Upper lobe of left lung (tissue), 6 donors: ENCODE measurements at regions not wholly inside any gene's neighbourhood (a gene's known extent, or its start where the extent isn't known, plus 50 kb on each side); places are given as distances from the start of the nearest gene placed in this dataset.

Experiments
- ATAC-seq, 2 donors: fragments of 200-7000 bp; cut with Tn5 transposase; one replicate each; pipeline ENCODE4 v1.9.1; 2022; ENCODE audit warnings: mild to moderate bottlenecking in 2 of 2, moderate library complexity in 2 of 2; ENCODE audit not compliant: low FRiP score in 2 of 2
- DNase-seq, 2 donors: peaks; one replicate each; pipeline ENCODE4 v3.0.0-alpha.2; 2019 to 2020
- H3K27ac ChIP-seq, 4 donors: fragments of 200-600 bp; sonication (generic); one replicate each; pipeline ENCODE4 v1.5.1; 2016 to 2019
- H3K27me3 ChIP-seq, 4 donors: fragments of 200-600 bp; sonication (generic); one replicate each; pipeline ENCODE4 v1.5.1; 2017 to 2019
- H3K36me3 ChIP-seq, 4 donors: fragments of 200-600 bp; sonication (generic); one replicate each; pipeline ENCODE4 v1.5.1; 2016 to 2019
- H3K4me1 ChIP-seq, 4 donors: fragments of 200-600 bp; sonication (generic); one replicate each; pipeline ENCODE4 v1.5.1; 2018 to 2019
- H3K4me3 ChIP-seq, 4 donors: fragments of 200-600 bp; sonication (generic); one replicate each; pipeline ENCODE4 v1.5.1; 2017 to 2019; ENCODE audit warnings: mild to moderate bottlenecking in 2 of 4, moderate library complexity in 1 of 4
- H3K9me3 ChIP-seq, 4 donors: fragments of 200-600 bp; sonication (generic); one replicate each; pipeline ENCODE4 v1.5.1; 2018 to 2019
- EP300 ChIP-seq, 4 donors: sonication (generic); formaldehyde crosslinking; IDR thresholded peaks; one replicate each; pipeline ENCODE4 v1.5.1; 2017; ENCODE audit warnings: antibody characterized with exemption in 4 of 4, control low read depth in 2 of 4
- POLR2A ChIP-seq, 4 donors: fragments of 450-650 bp; IDR thresholded peaks; one replicate each; pipeline ENCODE4 v1.5.1; 2016 to 2017; ENCODE audit warnings: antibody characterized with exemption in 4 of 4, mild to moderate bottlenecking in 2 of 4
- POLR2AphosphoS5 ChIP-seq, 2 donors: sonication (generic); formaldehyde crosslinking; IDR thresholded peaks; one replicate each; pipeline ENCODE4 v1.5.1; 2017; ENCODE audit warnings: antibody characterized with exemption in 2 of 2
- WGBS, 2 donors: methylation state at CpG; one replicate each; pipeline ENCODE4 v1.1.5; 2017 to 2018; 5-methylcytosine and 5-hydroxymethylcytosine counted together
- TF ChIP-seq, protein P1 (sequence below), 6 experiments: fragments of 450-650 bp in 4 of 6; fragments of 200-600 bp in 2 of 6; sonication (generic) in 2 of 6; IDR thresholded peaks; one replicate each; pipeline ENCODE4 v1.5.1; 2016 to 2019; ENCODE audit warnings: antibody characterized with exemption in 6 of 6
- donor health status: DM: no; HTN: no; CAD: no; lungs with moderate emphysema.
- donor health status: DM: no; HTN: yes; CAD: no; lungs with severe emphysema.

DNA sequence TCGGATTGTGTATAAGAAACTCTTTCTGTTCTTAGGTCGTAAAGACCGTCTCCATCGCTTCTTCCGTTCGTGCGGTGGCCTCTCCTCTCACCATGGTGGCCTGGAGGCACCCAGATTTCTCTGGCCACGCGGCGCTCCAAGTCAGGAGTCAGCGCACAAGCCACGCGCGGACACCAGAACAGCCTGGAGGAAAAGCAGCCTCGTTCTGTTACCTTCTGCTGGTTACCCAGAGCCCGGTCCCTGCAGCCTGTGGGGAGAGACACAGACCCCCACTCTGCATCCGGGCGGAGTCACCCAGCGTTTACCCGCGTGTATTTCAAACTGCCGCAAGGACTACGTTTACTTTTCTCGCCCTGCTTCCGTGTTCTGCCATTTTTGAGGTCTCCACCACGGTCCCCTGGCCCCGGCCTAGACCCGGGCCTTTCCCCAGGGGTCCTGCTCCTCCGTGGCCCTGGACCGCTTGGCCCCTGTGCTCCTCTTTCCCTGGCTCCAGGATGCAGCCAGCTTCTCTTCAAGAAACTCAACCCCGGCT, 776.1 kb downstream of the BRD1 start:
- no peak overlapping the region for H3K27ac ChIP-seq
- no peaks in the 10 kb centered on the region for H3K4me1 ChIP-seq
- no peaks in the 10 kb centered on the region for H3K36me3 ChIP-seq
- peak overlapping the region in 3 of 4 donors; percentile 29 to 43 (median 43) for H3K4me3 ChIP-seq
- WGBS, 2 donors: 83 to 86% methylated on average over 31 of the region's 31 CpGs
- no peaks in the 10 kb centered on the region for H3K27me3 ChIP-seq
- ATAC-seq (no peak), DNase-seq (peak in 1 of 2 donors; percentile 42)
- TF ChIP-seq, protein P1, sequence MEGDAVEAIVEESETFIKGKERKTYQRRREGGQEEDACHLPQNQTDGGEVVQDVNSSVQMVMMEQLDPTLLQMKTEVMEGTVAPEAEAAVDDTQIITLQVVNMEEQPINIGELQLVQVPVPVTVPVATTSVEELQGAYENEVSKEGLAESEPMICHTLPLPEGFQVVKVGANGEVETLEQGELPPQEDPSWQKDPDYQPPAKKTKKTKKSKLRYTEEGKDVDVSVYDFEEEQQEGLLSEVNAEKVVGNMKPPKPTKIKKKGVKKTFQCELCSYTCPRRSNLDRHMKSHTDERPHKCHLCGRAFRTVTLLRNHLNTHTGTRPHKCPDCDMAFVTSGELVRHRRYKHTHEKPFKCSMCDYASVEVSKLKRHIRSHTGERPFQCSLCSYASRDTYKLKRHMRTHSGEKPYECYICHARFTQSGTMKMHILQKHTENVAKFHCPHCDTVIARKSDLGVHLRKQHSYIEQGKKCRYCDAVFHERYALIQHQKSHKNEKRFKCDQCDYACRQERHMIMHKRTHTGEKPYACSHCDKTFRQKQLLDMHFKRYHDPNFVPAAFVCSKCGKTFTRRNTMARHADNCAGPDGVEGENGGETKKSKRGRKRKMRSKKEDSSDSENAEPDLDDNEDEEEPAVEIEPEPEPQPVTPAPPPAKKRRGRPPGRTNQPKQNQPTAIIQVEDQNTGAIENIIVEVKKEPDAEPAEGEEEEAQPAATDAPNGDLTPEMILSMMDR (IDR thresholded peaks at IDR 0.05): no peak
- TF ChIP-seq POLR2A (IDR thresholded peaks at IDR 0.05) (no peak), POLR2AphosphoS5 (IDR thresholded peaks at IDR 0.05) (no peak), EP300 (IDR thresholded peaks at IDR 0.05) (no peak)
- H3K9me3 ChIP-seq: no peaks in the 10 kb centered on the region

DNA sequence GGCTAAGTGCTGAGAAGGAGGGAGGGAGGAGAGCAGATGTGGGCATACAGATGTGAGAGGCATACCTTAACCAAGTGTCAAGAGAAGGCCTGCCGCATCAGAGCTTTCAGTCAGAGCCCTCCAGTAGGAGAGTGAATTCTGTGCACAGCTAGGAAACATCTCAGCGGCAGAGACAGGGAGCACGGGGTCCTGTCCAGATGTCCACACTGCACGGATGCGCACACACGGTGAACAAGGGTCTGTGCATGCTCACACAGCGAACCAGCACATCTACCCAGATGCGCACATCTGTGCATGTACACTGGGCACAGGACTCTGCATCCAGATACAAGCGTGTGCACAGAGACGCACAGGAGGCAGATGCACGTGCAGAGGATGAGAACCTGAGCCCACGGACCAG, 778.0 kb downstream of the BRD1 start:
- Histone ChIP-seq H3K36me3 (no peaks in the 10 kb centered on the region), H3K27me3 (no peaks in the 10 kb centered on the region), H3K9me3 (no peaks in the 10 kb centered on the region), H3K4me1 (no peaks in the 10 kb centered on the region), H3K27ac (no peak overlapping the region), H3K4me3 (no peak overlapping the region)
- ATAC-seq (no peak), DNase-seq (no peak)
- no peak for TF ChIP-seq POLR2A (IDR thresholded peaks at IDR 0.05)
- TF ChIP-seq, protein P1 (IDR thresholded peaks at IDR 0.05): no peak
- no peak for TF ChIP-seq POLR2AphosphoS5 (IDR thresholded peaks at IDR 0.05)
- no peak for TF ChIP-seq EP300 (IDR thresholded peaks at IDR 0.05)
- WGBS, 2 donors: 91 to 92% methylated on average over 11 to 12 of the region's 12 CpGs

DNA sequence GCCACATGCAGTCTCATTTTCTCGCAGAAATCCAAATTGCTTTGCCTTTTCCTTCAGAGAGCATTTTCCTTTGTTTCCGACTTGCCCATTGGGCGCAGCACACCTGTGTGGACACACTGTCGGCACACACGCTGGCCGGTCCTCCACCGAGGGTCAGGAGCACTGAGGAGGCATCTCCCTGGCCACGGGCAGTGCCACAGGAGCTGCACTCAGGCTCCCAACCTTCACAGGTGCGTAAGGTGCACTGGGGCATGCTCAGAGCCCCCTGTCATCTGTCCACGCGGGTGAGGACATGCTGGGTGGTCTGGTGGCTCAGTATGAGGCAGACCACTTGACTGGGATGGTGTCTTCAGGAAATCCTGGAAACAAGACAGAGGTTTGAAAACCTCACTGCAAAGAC, 779.1 kb downstream of the BRD1 start:
- 76 to 79% methylated on average over 8 to 11 of the region's 11 CpGs for WGBS, 2 donors
- Histone ChIP-seq H3K27ac (no peak overlapping the region), H3K36me3 (no peaks in the 10 kb centered on the region), H3K4me3 (no peak overlapping the region), H3K27me3 (no peaks in the 10 kb centered on the region), H3K9me3 (no peaks in the 10 kb centered on the region), H3K4me1 (no peaks in the 10 kb centered on the region)
- ATAC-seq (no peak), DNase-seq (peak in 1 of 2 donors; percentile 44)
- TF ChIP-seq EP300 (IDR thresholded peaks at IDR 0.05) (no peak), POLR2AphosphoS5 (IDR thresholded peaks at IDR 0.05) (no peak), POLR2A (IDR thresholded peaks at IDR 0.05) (no peak)
- TF ChIP-seq, protein P1 (IDR thresholded peaks at IDR 0.05): no peak

DNA sequence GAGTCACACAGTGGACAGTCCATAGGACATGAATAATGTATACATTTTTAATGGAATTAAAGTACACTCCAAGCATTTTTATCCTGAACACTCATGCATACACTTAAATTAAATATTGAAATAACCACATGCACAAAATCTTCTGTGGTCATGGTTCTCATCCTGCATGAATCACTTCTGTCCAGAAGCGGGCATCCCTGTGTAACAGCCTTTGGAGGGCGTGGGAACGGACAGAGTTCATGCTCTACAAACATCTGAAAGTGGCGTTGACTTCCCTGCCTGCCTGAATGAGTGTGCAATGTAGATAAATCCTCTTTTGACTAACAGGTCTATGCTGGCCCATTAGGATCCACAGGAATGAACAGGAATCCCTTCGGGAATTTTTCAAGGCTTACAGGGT, 780.2 kb downstream of the BRD1 start:
- Histone ChIP-seq H3K27ac (no peak overlapping the region), H3K4me1 (no peaks in the 10 kb centered on the region), H3K4me3 (no peak overlapping the region), H3K27me3 (no peaks in the 10 kb centered on the region), H3K9me3 (no peaks in the 10 kb centered on the region), H3K36me3 (no peaks in the 10 kb centered on the region)
- TF ChIP-seq, protein P1 (IDR thresholded peaks at IDR 0.05): no peak
- TF ChIP-seq POLR2AphosphoS5 (IDR thresholded peaks at IDR 0.05) (no peak), EP300 (IDR thresholded peaks at IDR 0.05) (no peak), POLR2A (IDR thresholded peaks at IDR 0.05) (no peak)
- DNase-seq: no peak
- no peak for ATAC-seq
- 62 to 66% methylated on average over 5 of the region's 5 CpGs for WGBS, 2 donors
